T-helper 2 cell treated with Interferon-gamma antibody and Interleukin-4, amounts not matched to agents 5 μg/mL and 100 μg/mL, for 36 hours (primary cell): ENCODE measurements at regions not wholly inside any gene's neighbourhood (a gene's known extent, or its start where the extent isn't known, plus 50 kb on each side); places are given as distances from the start of the nearest gene placed in this dataset.

Experiments used
- DNase-seq: peaks from one replicate; pipeline ENCODE4 v3.0.0; 2021; ENCODE audit warnings: low spot score
- H3K27ac Mint-ChIP-seq: one replicate; pipeline ENCODE4 v1.8.0; 2021; ENCODE audit warnings: mild to moderate bottlenecking, mixed read lengths
- H3K27me3 Mint-ChIP-seq: one replicate; pipeline ENCODE4 v1.8.0; 2021; ENCODE audit warnings: low read depth, mixed read lengths
- H3K36me3 Mint-ChIP-seq: one replicate; pipeline ENCODE4 v1.8.0; 2021; ENCODE audit warnings: low read depth, mixed read lengths
- H3K4me1 Mint-ChIP-seq: one replicate; pipeline ENCODE4 v1.8.0; 2021; ENCODE audit warnings: low read depth, mixed read lengths
- H3K4me3 Mint-ChIP-seq: one replicate; pipeline ENCODE4 v1.8.0; 2022; ENCODE audit warnings: mild to moderate bottlenecking, moderate library complexity, mixed read lengths
- H3K9me3 Mint-ChIP-seq: one replicate; pipeline ENCODE4 v1.8.0; 2021; ENCODE audit warnings: mixed read lengths

DNA sequence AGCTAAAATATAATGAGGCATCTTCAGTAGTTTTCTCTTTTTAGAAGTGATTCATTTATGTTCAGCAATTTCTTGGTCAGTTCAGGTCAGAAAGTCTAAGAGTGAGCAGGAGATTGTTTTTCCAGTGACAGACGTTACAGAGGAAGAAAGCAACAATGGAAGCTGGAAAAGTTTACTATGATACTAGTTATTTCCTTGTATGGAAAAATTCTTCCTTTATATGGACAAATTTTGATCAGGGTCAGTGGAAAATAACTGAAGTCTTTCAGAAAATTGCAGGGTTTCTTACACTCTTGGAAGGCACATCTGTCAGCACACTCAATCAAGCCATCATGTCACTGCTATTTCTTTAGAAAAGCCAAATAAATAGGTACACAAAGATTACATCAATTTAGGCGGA is 1120.7 kb downstream of the FAT4 start:
- Mint-ChIP-seq H3K9me3 (peaks cover 4% of the 10 kb centered on the region), H3K27ac (no peak overlapping the region), H3K36me3 (no peaks in the 10 kb centered on the region), H3K27me3 (no peaks in the 10 kb centered on the region), H3K4me1 (no peaks in the 10 kb centered on the region), H3K4me3 (no peak overlapping the region)
- no peak for DNase-seq

GRCh38 chr4:126440297-126440696 is 1125.5 kb downstream of the FAT4 start:
- Mint-ChIP-seq H3K9me3 (peaks cover 9% of the 10 kb centered on the region), H3K4me3 (no peak overlapping the region), H3K27me3 (no peaks in the 10 kb centered on the region), H3K27ac (no peak overlapping the region), H3K4me1 (no peaks in the 10 kb centered on the region), H3K36me3 (no peaks in the 10 kb centered on the region)
- DNase-seq, result no peak

GRCh38 chr4:126441173-126442035 is 1126.6 kb downstream of the FAT4 start:
- DNase-seq, result no peak
- Mint-ChIP-seq H3K9me3 (peaks cover 9% of the 10 kb centered on the region), H3K27ac (no peak overlapping the region), H3K4me3 (no peak overlapping the region), H3K36me3 (no peaks in the 10 kb centered on the region), H3K27me3 (no peaks in the 10 kb centered on the region), H3K4me1 (no peaks in the 10 kb centered on the region)

GRCh38 chr4:126445596-126445995 is 1130.8 kb downstream of the FAT4 start:
- Mint-ChIP-seq H3K36me3 (no peaks in the 10 kb centered on the region), H3K27me3 (no peaks in the 10 kb centered on the region), H3K9me3 (peaks cover 8% of the 10 kb centered on the region), H3K4me3 (no peak overlapping the region), H3K27ac (no peak overlapping the region), H3K4me1 (no peaks in the 10 kb centered on the region)
- no peak for DNase-seq

DNA sequence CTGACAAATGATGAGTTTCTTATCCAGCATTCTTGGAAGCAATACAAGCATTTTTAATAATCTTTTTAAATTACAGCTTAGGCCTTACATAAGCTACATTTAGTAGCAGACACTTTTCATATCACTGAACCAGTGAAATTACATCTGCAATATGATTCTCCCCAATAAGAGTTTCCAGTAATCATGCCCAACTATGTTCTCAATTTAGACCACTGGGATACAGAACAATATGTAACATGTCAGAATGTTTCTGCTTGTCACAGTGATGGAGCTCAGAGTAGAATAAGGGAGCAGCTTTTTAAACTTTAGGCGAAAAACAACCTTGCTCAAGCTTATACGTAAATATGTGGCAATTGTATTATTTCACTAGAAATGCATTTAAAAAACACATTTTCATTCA is 1132.2 kb downstream of the FAT4 start:
- DNase-seq, result no peak
- H3K4me3 Mint-ChIP-seq, result no peak overlapping the region
- peaks cover 16% of the 10 kb centered on the region for H3K9me3 Mint-ChIP-seq
- no peaks in the 10 kb centered on the region for H3K36me3 Mint-ChIP-seq
- H3K27ac Mint-ChIP-seq, result no peak overlapping the region
- H3K27me3 Mint-ChIP-seq, result no peaks in the 10 kb centered on the region
- H3K4me1 Mint-ChIP-seq, result no peaks in the 10 kb centered on the region

- DNase-seq, result no peak
- Mint-ChIP-seq H3K4me3 (no peak overlapping the region), H3K36me3 (no peaks in the 10 kb centered on the region), H3K4me1 (no peaks in the 10 kb centered on the region), H3K27ac (no peak overlapping the region), H3K9me3 (peaks cover 16% of the 10 kb centered on the region), H3K27me3 (no peaks in the 10 kb centered on the region)
Observed at GRCh38 chr4:126448086-126448845, 1133.5 kb downstream of the FAT4 start.

- no peak for DNase-seq
- Mint-ChIP-seq H3K27me3 (no peaks in the 10 kb centered on the region), H3K27ac (no peak overlapping the region), H3K36me3 (no peaks in the 10 kb centered on the region), H3K4me3 (no peak overlapping the region), H3K9me3 (peaks cover 12% of the 10 kb centered on the region), H3K4me1 (no peaks in the 10 kb centered on the region)
Observed at GRCh38 chr4:126451237-126451873, 1136.6 kb downstream of the FAT4 start.

- Mint-ChIP-seq H3K4me1 (no peaks in the 10 kb centered on the region), H3K36me3 (no peaks in the 10 kb centered on the region), H3K27me3 (no peaks in the 10 kb centered on the region), H3K4me3 (no peak overlapping the region), H3K9me3 (peaks cover 6% of the 10 kb centered on the region), H3K27ac (no peak overlapping the region)
- DNase-seq, result no peak
Observed at GRCh38 chr4:126455865-126456264, 1141.1 kb downstream of the FAT4 start.

DNA sequence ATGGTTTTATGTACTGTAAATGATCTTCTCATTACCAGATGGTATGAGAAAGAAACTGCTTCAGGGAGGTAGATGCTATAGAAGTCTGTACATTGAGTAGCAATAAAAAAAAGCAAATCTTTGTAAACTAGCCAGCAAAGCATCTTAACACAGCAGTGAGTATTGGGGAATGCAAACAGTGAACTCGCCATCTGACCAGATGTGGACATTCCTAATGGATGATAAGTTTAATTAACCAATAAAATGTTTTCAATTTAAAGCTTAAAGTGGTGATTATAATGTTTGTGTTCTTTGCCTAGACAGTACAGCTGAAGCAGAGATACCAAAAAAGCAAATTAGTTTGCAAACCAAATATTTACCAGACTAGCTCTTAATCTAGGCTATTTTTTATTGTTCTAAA is 1144.2 kb downstream of the FAT4 start:
- Mint-ChIP-seq H3K27ac (no peak overlapping the region), H3K36me3 (no peaks in the 10 kb centered on the region), H3K4me3 (no peak overlapping the region), H3K27me3 (no peaks in the 10 kb centered on the region), H3K4me1 (no peaks in the 10 kb centered on the region), H3K9me3 (no peaks in the 10 kb centered on the region)
- DNase-seq, result no peak

DNA sequence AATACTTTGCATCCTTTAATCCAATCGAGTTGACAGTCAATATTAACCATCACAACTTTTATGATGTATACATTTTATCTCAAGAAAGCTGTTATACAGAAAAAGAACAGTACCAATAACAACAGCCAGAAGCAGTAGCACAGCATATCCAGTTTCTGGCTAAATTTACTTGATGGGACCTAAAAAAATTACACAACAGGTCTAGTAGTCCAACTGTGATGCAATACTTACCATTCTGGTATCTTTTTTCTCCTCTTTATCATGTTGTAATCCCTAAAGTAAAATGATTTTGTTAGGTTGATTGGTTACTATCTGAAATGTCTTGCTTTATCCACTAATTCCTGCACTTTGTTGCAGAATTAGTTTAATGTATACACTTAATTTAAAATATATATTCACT is 1150.6 kb downstream of the FAT4 start:
- Mint-ChIP-seq H3K36me3 (no peaks in the 10 kb centered on the region), H3K4me3 (no peak overlapping the region), H3K27me3 (no peaks in the 10 kb centered on the region), H3K4me1 (no peaks in the 10 kb centered on the region), H3K27ac (no peak overlapping the region), H3K9me3 (peaks cover 5% of the 10 kb centered on the region)
- DNase-seq, result no peak

- no peaks in the 10 kb centered on the region for H3K36me3 Mint-ChIP-seq
- no peaks in the 10 kb centered on the region for H3K27me3 Mint-ChIP-seq
- no peaks in the 10 kb centered on the region for H3K4me1 Mint-ChIP-seq
- no peak overlapping the region for H3K27ac Mint-ChIP-seq
- no peak for DNase-seq
- peaks cover 5% of the 10 kb centered on the region for H3K9me3 Mint-ChIP-seq
- H3K4me3 Mint-ChIP-seq, result no peak overlapping the region
Observed at GRCh38 chr4:126466848-126467247, 1152.1 kb downstream of the FAT4 start.

GRCh38 chr4:126468144-126468543 is 1153.4 kb downstream of the FAT4 start:
- Mint-ChIP-seq H3K4me1 (no peaks in the 10 kb centered on the region), H3K27me3 (no peaks in the 10 kb centered on the region), H3K27ac (no peak overlapping the region), H3K36me3 (no peaks in the 10 kb centered on the region), H3K9me3 (peaks cover 5% of the 10 kb centered on the region), H3K4me3 (no peak overlapping the region)
- DNase-seq, result no peak

DNA sequence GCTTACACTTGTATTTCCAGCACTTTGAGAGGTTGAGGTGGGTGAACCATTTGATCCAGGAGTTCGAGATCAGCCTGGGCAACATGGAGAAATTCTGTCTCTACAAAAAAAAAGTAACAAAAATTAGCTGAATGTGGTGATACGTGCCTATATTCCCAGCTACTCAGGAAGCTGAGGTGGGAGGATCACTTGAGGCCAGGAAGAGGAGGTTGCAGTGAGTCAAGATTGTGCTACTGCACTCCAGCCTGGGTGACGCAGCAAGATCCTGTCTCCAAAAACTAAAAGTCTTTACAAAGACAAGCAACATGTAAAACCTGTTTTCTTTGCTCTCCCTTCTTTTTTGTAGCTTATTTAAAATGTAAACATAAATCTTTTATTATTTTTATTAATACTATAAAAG is 1156.1 kb downstream of the FAT4 start:
- H3K4me1 Mint-ChIP-seq, result no peaks in the 10 kb centered on the region
- no peak overlapping the region for H3K27ac Mint-ChIP-seq
- H3K27me3 Mint-ChIP-seq, result no peaks in the 10 kb centered on the region
- no peak overlapping the region for H3K4me3 Mint-ChIP-seq
- H3K9me3 Mint-ChIP-seq, result peaks cover 13% of the 10 kb centered on the region
- no peaks in the 10 kb centered on the region for H3K36me3 Mint-ChIP-seq
- no peak for DNase-seq

- Mint-ChIP-seq H3K36me3 (no peaks in the 10 kb centered on the region), H3K27me3 (no peaks in the 10 kb centered on the region), H3K4me3 (no peak overlapping the region), H3K9me3 (peaks cover 11% of the 10 kb centered on the region), H3K4me1 (no peaks in the 10 kb centered on the region), H3K27ac (no peak overlapping the region)
- no peak for DNase-seq
Observed at GRCh38 chr4:126475730-126476129, 1157.0 kb upstream of the INTU start.
